ENCODE measurements at regions not wholly inside any gene's neighbourhood (a gene's known extent, or its start where the extent isn't known, plus 50 kb on each side); places are given as distances from the start of the nearest gene placed in this dataset.

DNA sequence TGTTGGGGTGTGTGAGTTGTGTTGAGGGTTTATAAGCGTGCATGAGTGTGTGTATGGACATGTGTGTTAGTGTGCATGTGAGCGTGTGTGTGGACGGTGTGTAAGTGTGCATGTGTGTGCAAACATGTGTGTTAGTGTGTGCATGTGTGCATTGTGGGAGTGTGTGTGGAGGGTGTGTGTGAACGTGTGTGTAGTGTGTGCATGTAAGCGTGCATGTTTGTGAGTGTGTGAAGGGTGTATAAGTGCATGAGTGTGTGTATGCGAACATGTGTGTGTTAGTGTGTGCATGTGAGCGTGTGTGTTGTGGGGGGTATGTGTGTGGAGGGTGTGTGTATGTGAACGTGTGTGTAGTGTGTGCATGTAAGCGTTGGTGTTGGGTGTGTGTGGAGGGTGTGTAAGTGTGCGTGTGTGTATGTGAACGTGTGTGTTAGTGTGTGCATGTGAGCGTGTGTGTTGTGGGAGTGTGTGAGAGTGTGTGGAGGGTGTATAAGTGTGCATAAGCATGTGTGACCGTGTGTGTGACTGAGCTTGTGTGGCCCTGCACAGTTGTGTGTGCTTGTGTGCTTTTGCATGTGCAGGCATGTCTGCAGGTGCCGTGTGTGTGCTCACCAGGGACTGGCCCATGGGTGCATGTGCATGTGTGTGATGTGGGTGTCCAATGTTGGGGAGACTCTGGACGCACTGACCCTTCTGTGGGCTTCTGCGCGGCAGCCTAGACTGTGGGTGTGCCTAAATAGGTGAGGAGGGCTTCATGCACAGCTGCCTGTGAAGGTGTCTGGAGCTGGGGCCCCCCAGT, 866.2 kb downstream of the TBC1D22A start:
- Mint-ChIP-seq H3K27me3 (no peaks in the 10 kb centered on the region), H3K27ac (no peak overlapping the region), H3K4me3 (no peak overlapping the region), H3K36me3 (ENCODE audit: low read depth) (no peaks in the 10 kb centered on the region), H3K4me1 (no peaks in the 10 kb centered on the region), H3K9me3 (no peaks in the 10 kb centered on the region)
- POLR2A ChIA-PET, result no interaction called here
- CTCF ChIA-PET, result no interaction called here
- no peak for DNase-seq

DNA sequence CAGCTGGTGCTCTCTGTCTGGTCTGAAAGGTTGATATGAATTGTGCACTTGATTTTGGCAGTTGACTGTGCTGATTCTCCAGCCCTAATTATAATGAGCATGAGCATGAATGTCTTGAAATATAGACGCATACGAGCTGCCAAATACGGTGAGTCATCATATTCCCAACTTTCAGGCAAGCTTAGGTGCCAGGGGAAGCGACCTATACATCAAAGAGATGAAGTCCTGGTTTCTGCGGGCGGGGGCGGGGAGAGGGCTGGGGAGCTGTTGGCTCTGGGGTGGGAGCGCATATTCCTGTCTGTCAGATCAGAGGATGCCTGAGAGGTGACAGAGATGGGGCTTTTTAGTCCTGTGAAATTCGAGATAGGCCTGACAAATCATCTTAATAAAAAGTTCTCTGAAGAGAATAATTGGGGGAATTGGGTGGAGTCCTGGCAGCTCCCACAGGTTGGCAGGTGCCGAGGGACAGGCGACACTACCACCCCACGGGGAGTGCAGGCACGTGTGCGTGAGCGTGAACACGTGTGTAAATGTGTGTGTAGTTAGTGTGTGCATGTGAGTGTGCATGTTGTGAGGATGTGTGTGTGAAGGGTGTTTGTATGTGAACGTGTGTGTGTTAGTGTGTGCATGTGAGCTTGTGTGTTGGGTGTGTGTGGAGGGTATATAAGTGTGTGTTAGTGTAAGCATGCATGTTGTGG, 865.3 kb downstream of the TBC1D22A start:
- Mint-ChIP-seq H3K9me3 (no peaks in the 10 kb centered on the region), H3K27ac (no peak overlapping the region), H3K36me3 (ENCODE audit: low read depth) (no peaks in the 10 kb centered on the region), H3K27me3 (no peaks in the 10 kb centered on the region), H3K4me3 (no peak overlapping the region), H3K4me1 (no peaks in the 10 kb centered on the region)
- no peak for DNase-seq
- ChIA-PET CTCF (no interaction called here), POLR2A (no interaction called here)

DNA sequence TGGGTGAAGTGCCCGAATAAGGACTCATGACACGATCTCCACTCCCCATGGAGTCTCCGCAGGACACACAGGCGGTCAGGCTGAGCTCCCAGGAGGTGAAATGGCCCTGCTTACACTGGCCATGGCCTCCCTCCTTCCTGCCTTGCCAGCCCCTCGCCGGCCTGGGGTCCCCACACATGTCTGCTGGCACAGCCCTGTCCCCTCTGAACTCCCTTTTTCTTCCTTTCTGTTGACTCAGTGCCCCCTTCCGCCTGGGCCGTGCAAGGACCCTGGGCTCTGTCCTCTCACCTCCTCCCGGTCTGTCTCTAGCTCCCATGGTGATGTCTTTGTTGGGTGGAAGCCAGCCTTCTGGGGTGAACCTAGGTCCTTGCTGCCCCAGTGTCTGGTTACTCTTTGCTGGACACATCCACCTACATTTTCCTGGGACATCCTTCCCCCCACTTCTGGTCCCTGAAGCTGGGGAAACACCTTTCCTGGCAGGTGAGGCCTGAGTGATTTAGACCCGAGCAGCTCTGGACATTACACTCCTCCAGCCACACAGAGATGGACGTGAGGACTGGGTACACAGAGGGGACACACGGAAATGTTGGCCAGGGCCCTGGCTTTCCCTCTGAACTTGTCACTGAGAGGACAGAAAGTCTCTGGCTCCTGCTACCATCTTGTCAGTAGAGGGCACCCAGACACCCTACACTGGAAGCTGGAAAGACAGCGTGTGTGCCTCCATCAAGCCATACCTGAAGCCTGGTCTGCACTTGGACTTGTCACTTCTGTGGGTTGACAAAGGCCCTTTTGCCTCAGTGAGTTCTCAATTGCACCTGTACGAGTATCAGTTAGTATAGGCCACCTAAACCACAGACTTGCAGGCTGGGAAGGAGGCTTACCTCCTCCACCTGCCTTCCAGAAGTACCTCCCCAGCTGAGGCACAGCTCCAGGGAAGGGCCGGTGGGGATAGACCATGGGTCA, 864.3 kb downstream of the TBC1D22A start:
- peak overlapping the region; percentile 28 for H3K27ac Mint-ChIP-seq
- ChIA-PET POLR2A (no interaction called here), CTCF (no interaction called here)
- H3K9me3 Mint-ChIP-seq, result no peaks in the 10 kb centered on the region
- H3K36me3 Mint-ChIP-seq (ENCODE audit: low read depth), result no peaks in the 10 kb centered on the region
- H3K4me1 Mint-ChIP-seq, result no peaks in the 10 kb centered on the region
- no peaks in the 10 kb centered on the region for H3K27me3 Mint-ChIP-seq
- DNase-seq, result no peak
- H3K4me3 Mint-ChIP-seq, result no peak overlapping the region

DNA sequence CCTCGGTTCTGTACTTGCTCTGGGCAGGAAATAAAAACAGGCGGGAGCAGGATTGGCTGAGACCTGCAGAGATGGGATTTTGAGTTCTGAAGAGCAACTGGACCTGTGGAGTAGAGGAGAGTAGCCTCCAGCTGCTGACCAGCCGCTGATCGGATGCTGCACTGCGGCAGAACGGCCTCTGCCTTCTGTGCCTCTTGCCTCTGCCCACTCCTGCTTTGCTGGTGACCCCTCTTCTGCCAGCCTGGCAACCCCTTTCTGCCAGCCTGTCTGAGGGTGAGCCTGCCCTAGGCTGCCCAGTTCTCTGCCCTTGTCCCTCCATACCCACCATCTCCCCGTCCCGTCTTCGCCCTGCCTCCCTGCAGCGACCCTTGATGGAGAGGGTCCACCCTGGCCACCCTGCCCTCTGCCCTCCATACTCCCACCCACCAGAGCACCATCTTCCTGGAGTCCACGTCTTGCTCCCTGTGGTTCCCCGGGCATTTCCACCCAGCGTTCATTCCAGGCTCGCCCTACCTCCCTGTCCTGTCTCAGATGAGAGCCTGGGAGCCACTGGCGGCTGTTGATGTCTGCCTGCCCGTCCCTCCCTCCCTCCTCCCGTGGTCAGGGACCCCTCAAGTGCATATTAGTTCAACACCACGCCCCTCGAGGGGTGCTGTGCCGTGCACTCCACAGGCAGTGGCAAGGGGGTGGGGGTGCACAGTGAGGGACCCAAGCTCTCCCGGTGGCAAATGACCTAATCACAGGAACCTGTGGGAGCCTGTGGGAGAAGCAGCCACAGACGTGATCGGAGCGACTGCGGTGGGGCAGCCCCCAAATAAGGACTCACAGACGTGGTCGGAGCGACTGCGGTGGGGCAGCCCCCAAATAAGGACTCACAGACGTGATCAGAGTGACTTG, 863.3 kb downstream of the TBC1D22A start:
- H3K9me3 Mint-ChIP-seq, result no peaks in the 10 kb centered on the region
- H3K4me1 Mint-ChIP-seq, result no peaks in the 10 kb centered on the region
- CTCF ChIA-PET, result no interaction called here

DNA sequence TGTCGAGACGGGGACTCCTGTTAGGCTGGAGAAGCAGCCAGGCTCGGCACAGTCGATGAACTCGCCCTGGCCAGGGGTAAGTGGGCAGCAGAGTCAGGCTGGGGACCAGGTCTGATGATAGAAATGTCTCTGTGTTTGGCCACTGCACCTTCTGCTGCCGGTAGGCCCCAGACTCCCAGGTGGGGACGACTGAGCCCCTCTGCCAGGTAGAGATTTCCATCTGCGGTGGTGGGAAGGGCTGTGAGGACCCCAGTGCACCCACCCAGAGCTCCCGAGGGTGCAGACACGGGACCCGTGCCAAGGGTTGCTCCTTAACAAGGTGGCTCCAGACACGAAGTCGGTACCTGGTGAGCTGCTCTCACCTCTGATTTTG, 862.5 kb downstream of the TBC1D22A start:
- Mint-ChIP-seq H3K36me3 (ENCODE audit: low read depth) (no peaks in the 10 kb centered on the region), H3K4me1 (no peaks in the 10 kb centered on the region), H3K27ac (no peak overlapping the region), H3K4me3 (no peak overlapping the region), H3K27me3 (no peaks in the 10 kb centered on the region), H3K9me3 (no peaks in the 10 kb centered on the region)
- POLR2A ChIA-PET, result no interaction called here
- no peak for DNase-seq
- CTCF ChIA-PET, result no interaction called here

More for the DNA sequence above, 863.3 kb downstream of the TBC1D22A start:
- H3K36me3 Mint-ChIP-seq (ENCODE audit: low read depth), result no peaks in the 10 kb centered on the region
- POLR2A ChIA-PET, result no interaction called here
- no peak overlapping the region for H3K27ac Mint-ChIP-seq
- H3K27me3 Mint-ChIP-seq, result no peaks in the 10 kb centered on the region
- no peak overlapping the region for H3K4me3 Mint-ChIP-seq
- no peak for DNase-seq

DNA sequence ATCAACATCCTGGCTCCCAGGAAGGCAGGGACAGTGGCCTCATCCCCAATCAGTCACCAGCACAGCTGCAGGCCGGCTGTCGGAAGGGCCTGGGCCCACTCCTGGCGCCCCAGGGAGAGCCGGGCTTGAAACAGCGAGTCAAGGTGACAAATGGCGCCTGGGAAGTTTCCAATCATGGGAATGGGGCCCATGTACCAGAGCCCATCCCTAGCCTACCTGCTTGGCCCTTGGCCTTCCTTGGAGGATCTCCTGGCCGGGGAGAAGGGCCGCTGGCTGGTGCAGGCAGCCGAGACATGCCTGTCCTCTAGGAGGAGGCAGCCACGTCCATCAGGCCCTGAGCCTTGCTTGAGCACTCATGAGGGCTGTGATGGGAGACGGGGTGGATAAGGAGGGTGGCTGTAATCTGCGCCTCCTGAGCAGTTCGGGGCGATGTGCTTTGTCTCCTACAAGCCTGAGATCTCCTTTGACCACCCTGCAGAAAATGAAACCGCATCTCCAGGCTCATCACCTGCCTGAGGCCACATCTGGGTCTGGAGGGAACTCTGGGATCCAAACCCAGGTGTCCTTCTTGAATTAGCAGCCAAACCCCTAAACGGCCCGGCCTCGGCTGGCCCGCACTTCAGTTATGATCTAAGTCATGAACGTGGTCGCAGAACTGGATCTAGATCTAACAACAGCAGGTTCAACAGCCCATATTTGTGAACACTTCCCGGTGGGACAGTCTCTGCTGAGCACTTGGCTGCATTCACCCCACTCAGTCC, 862.0 kb downstream of the TBC1D22A start:
- POLR2A ChIA-PET, result no interaction called here

DNA sequence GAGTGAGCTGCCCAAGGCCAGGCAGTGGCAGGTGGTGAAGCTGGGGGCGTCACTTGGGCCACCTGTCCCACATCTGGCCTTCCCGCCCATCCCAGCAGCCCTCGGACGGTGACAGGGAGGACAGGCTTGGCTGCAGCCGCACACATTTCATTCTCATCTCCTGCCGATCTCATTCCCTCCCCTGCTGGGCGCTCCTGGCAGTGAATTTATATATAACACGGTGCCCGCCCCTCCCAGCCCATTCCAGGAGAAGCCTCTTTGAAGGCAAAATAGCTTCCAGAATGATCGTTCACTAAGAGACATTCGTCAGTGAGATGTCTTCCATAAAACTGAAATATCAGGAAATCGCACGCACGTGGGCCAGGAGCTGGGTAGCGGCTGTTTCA, 861.3 kb downstream of the TBC1D22A start:
- ChIA-PET POLR2A (no interaction called here), CTCF (no interaction called here)
- DNase-seq, result no peak
- Mint-ChIP-seq H3K36me3 (ENCODE audit: low read depth) (no peaks in the 10 kb centered on the region), H3K4me1 (no peaks in the 10 kb centered on the region), H3K4me3 (no peak overlapping the region), H3K27me3 (no peaks in the 10 kb centered on the region), H3K27ac (no peak overlapping the region), H3K9me3 (no peaks in the 10 kb centered on the region)

More for the DNA sequence above, 862.0 kb downstream of the TBC1D22A start:
- no peaks in the 10 kb centered on the region for H3K9me3 Mint-ChIP-seq
- H3K27me3 Mint-ChIP-seq, result no peaks in the 10 kb centered on the region
- no peak for DNase-seq
- H3K36me3 Mint-ChIP-seq (ENCODE audit: low read depth), result no peaks in the 10 kb centered on the region
- H3K27ac Mint-ChIP-seq, result no peak overlapping the region
- no peak overlapping the region for H3K4me3 Mint-ChIP-seq
- CTCF ChIA-PET, result no interaction called here
- H3K4me1 Mint-ChIP-seq, result no peaks in the 10 kb centered on the region

DNA sequence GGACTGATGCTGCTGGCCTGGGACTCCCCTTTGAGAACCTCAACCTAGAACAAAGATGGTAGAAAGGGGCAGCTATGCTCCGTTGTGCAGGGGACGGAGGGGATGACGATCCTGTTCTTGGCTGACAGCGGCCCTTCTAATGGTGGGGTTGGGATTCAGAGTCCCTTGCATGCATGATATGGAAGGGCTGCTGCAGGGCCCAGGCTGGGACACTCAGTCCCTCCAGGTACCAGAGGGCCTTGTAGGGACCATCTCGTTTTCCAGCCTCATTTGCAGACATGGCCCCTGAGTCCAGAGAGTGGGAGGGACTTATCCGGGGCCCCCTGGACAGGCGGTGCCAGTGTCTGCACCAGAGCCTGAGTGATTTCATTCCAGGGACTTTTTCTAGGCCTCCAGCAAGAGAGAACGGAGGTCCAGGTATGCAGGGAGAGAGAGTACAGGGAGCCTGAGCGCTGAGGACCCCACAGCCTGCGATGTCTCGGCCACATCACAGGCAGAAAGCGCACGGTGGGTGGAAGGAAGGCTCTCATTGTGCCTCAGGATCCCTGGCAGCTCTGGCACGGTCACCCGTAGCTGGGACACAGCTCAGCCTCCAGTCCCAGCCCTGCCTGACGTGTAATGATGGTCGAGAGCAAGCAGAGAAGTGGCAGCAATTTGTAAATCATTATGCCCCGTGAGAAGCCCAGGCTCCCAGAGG, 860.8 kb downstream of the TBC1D22A start:
- Mint-ChIP-seq H3K4me1 (no peaks in the 10 kb centered on the region), H3K4me3 (no peak overlapping the region)

DNA sequence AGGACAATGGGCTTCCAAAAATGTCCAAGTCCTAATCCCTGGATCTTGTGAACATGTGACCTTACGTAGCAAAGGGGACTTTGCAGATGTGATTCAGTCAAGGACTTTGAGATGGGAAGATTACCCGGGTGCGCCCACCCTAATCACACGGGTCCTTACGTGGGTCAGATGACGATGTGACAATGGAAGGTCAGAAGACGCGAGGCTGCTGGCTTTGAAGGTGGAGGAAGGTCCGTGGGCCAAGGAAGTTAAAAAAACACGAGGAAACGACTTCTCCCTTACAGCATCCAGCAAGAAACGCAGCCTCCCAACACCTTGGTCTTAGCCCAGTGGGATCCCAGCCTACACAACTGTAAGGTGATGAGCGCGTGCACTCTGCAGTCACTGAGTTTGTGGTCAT, 860.1 kb downstream of the TBC1D22A start:
- Mint-ChIP-seq H3K27ac (no peak overlapping the region), H3K36me3 (ENCODE audit: low read depth) (no peaks in the 10 kb centered on the region), H3K27me3 (no peaks in the 10 kb centered on the region), H3K4me1 (no peaks in the 10 kb centered on the region), H3K9me3 (no peaks in the 10 kb centered on the region), H3K4me3 (no peak overlapping the region)
- DNase-seq, result no peak
- ChIA-PET POLR2A (no interaction called here), CTCF (no interaction called here)

More for the DNA sequence above, 860.8 kb downstream of the TBC1D22A start:
- POLR2A ChIA-PET, result no interaction called here
- H3K27me3 Mint-ChIP-seq, result no peaks in the 10 kb centered on the region
- DNase-seq, result no peak
- no peak overlapping the region for H3K27ac Mint-ChIP-seq
- H3K9me3 Mint-ChIP-seq, result no peaks in the 10 kb centered on the region
- CTCF ChIA-PET, result no interaction called here
- no peaks in the 10 kb centered on the region for H3K36me3 Mint-ChIP-seq (ENCODE audit: low read depth)

DNA sequence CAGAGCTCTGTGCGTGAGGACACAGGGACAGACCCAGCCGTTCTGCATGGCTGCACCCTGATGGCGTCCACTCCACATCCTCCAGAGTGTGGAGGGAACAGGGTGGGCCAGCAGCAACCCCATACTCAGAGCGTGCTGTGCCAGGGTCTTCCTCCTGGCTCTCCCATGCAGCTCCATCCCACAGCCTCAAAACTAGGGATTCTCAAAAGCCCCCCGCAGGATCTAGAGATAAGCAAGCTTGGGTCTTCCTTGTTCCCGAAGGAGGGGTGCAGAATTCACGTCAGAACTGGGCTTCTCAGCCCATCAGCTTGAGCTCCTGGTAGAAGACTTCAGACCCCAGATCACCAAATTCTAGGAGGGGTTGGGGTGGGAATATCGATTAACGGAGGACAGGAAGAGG, 858.8 kb downstream of the TBC1D22A start:
- Mint-ChIP-seq H3K4me3 (no peak overlapping the region), H3K4me1 (no peaks in the 10 kb centered on the region), H3K36me3 (ENCODE audit: low read depth) (no peaks in the 10 kb centered on the region), H3K9me3 (peaks cover 5% of the 10 kb centered on the region), H3K27ac (no peak overlapping the region), H3K27me3 (no peaks in the 10 kb centered on the region)
- DNase-seq, result no peak
- ChIA-PET CTCF (no interaction called here), POLR2A (no interaction called here)

DNA sequence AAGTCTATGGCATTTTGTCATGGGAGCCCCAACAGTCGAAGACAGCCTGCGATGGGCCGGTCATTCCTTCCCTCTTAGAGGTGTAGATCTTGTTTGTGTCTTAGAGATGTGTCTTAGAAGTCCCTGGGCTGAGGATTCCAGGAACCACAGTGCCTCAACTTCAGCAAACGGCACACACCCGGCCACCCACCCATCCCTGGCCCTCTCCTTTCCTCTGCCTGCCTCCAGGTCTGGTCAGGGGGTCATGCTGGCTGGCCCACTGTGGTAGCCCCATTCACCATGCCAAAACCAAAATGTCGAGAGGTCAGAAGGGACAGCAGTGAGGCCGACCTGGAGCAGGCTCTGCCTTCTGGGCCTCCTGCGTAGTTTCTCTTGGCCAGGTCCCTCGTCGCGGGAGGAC, 857.9 kb downstream of the TBC1D22A start:
- Mint-ChIP-seq H3K27me3 (no peaks in the 10 kb centered on the region), H3K4me3 (no peak overlapping the region), H3K9me3 (peaks cover 5% of the 10 kb centered on the region), H3K27ac (no peak overlapping the region), H3K4me1 (no peaks in the 10 kb centered on the region), H3K36me3 (ENCODE audit: low read depth) (no peaks in the 10 kb centered on the region)
- POLR2A ChIA-PET, result no interaction called here
- CTCF ChIA-PET, result no interaction called here
- DNase-seq, result no peak

DNA sequence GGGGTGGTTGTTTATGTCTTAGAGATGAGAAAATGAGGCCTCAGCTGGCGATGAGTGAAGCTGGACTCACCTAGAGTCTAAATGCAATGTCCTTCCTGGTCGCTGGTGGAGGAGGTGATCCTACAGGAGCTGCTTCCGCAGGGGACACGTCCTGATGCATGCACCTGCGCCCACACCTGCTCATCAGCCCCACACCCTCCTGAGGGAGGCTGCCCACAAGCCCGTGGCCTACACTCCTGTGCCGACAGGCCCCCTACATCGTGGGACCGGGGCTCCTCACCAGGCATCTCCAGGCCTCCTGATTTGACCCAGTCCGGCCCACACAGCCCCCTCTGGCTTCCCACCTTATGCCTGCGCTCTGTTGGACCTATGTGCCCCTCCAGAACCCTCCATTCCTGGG, 857.2 kb downstream of the TBC1D22A start:
- no peaks in the 10 kb centered on the region for H3K36me3 Mint-ChIP-seq (ENCODE audit: low read depth)
- POLR2A ChIA-PET, result no interaction called here

More for the DNA sequence above, 857.2 kb downstream of the TBC1D22A start:
- Mint-ChIP-seq H3K9me3 (peaks cover 5% of the 10 kb centered on the region), H3K27ac (no peak overlapping the region), H3K4me1 (no peaks in the 10 kb centered on the region), H3K27me3 (no peaks in the 10 kb centered on the region), H3K4me3 (no peak overlapping the region)
- CTCF ChIA-PET, result no interaction called here
- DNase-seq, result no peak

All from activated CD4-positive, alpha-beta T cell treated with anti-CD3 and anti-CD28 coated beads, Interleukin-2, amount 10 ng/mL, durations not matched to agents 7 days and 5 days (primary cell).